Upper lobe of left lung (tissue), 4 donors: ENCODE measurements at regions not wholly inside any gene's neighbourhood (a gene's known extent, or its start where the extent isn't known, plus 50 kb on each side); places are given as distances from the start of the nearest gene placed in this dataset.

Experiments used
- CTCF ChIP-seq, 6 experiments: fragments of 450-650 bp in 4 of 6; fragments of 200-600 bp in 2 of 6; sonication (generic) in 2 of 6; IDR thresholded peaks; one replicate each; pipeline ENCODE4 v1.5.1; 2016 to 2019; ENCODE audit warnings: antibody characterized with exemption in 6 of 6
- POLR2A ChIP-seq, 4 donors: fragments of 450-650 bp; IDR thresholded peaks; one replicate each; pipeline ENCODE4 v1.5.1; 2016 to 2017; ENCODE audit warnings: antibody characterized with exemption in 4 of 4, mild to moderate bottlenecking in 2 of 4

DNA sequence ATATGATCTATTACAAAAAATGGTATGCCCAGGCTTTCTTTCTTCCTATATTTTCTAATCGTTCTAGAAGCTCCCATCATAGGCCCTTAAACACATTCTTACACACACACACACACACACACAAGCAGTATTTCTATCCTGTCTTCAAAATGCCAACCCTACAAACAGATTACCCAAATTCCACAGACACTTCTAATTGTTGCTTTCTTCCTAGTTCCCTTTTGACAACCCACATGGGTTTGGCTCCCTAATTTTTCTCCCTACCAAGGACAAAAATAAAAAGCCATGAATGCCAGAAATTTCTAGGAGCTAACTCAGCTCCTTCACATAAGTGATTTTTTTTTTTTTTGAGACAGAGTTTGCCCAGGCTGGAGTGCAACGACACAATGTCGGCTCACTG lies 60.3 kb upstream of the NTF3 start:
- TF ChIP-seq CTCF (IDR thresholded peaks at IDR 0.05) (no peak), POLR2A (IDR thresholded peaks at IDR 0.05) (no peak)
